ENCODE measurements at regions not wholly inside any gene's neighbourhood (a gene's known extent, or its start where the extent isn't known, plus 50 kb on each side); places are given as distances from the start of the nearest gene placed in this dataset.
"Not testable (repeated sequence)": the region's sequence is repeated elsewhere in the genome, so short reads cannot be mapped to it uniquely, and the experiment has no call there.

DNA sequence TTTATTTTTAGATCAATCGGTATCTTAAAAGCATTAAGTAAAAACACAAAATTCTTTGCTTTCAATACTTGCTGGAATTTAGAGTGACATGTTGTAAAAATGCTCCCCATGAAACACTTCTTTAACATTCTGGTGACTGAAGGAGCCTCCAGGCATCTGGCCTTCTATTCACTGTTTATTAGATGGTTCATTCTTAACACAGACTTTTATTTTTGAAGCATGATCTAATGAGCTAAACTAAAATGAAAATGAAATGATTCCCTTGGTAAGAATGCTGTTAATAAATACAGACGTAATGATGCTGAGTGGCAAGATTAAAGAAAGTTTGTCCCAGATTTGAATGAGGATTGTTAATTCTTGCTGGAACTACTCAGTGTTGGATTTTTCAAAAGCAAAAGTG, 698.4 kb downstream of the TENT5A start:
- H3K9me3 ChIP-seq (ENCODE audit: control insufficient read depth in 1 of 2, low read length in 2 of 2): no peaks in the 10 kb centered on the region
- no peak overlapping the region for H3K27ac ChIP-seq (ENCODE audit: low read length)
- H3K4me3 ChIP-seq (ENCODE audit: low read depth in 1 of 2, low read length in 2 of 2): no peak overlapping the region
- no peaks in the 10 kb centered on the region for H3K4me1 ChIP-seq (ENCODE audit: control insufficient read depth in 1 of 2, insufficient read depth in 2 of 2, low read length in 2 of 2)
- H3K36me3 ChIP-seq (ENCODE audit: control insufficient read depth in 1 of 2, insufficient read depth in 2 of 2, low read length in 2 of 2): no peaks in the 10 kb centered on the region
- no peaks in the 10 kb centered on the region for H3K27me3 ChIP-seq (ENCODE audit: low read depth, low read length)

DNA sequence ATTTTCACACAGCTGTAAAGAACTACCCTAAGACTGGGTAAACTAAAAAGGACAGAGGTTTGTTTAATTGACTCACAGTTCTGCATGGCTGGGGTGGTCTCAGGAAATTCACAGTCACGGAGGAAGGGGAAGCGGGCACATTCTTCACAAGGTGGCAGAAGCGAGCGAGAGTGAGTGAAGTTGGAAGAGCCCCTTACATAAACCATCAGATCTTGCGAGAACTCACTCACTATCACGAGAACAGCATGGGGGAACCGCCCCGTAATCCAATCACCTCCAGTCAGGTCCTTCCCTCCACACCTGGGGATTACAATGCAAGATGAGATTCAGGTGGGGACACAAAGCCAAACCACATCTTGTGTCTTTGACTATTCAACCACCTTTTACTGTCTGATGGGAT, 700.5 kb downstream of the TENT5A start:
- H3K4me1 ChIP-seq (ENCODE audit: control insufficient read depth in 1 of 2, insufficient read depth in 2 of 2, low read length in 2 of 2): no peaks in the 10 kb centered on the region

GRCh38 chr6:81049425-81050042, 702.9 kb downstream of the TENT5A start:
- Histone ChIP-seq H3K36me3 (ENCODE audit: control insufficient read depth in 1 of 2, insufficient read depth in 2 of 2, low read length in 2 of 2) (no peaks in the 10 kb centered on the region), H3K4me1 (ENCODE audit: control insufficient read depth in 1 of 2, insufficient read depth in 2 of 2, low read length in 2 of 2) (no peaks in the 10 kb centered on the region), H3K4me3 (ENCODE audit: low read depth in 1 of 2, low read length in 2 of 2) (no peak overlapping the region), H3K27ac (ENCODE audit: low read length) (no peak overlapping the region), H3K27me3 (ENCODE audit: low read depth, low read length) (no peaks in the 10 kb centered on the region), H3K9me3 (ENCODE audit: control insufficient read depth in 1 of 2, low read length in 2 of 2) (no peaks in the 10 kb centered on the region)

More for the DNA sequence above, 700.5 kb downstream of the TENT5A start:
- Histone ChIP-seq H3K27me3 (ENCODE audit: low read depth, low read length) (no peaks in the 10 kb centered on the region), H3K36me3 (ENCODE audit: control insufficient read depth in 1 of 2, insufficient read depth in 2 of 2, low read length in 2 of 2) (no peaks in the 10 kb centered on the region), H3K27ac (ENCODE audit: low read length) (no peak overlapping the region), H3K9me3 (ENCODE audit: control insufficient read depth in 1 of 2, low read length in 2 of 2) (no peaks in the 10 kb centered on the region), H3K4me3 (ENCODE audit: low read depth in 1 of 2, low read length in 2 of 2) (no peak overlapping the region)

- no peaks in the 10 kb centered on the region for H3K36me3 ChIP-seq (ENCODE audit: control insufficient read depth in 1 of 2, insufficient read depth in 2 of 2, low read length in 2 of 2)
- no peak overlapping the region for H3K27ac ChIP-seq (ENCODE audit: low read length)
- no peaks in the 10 kb centered on the region for H3K9me3 ChIP-seq (ENCODE audit: control insufficient read depth in 1 of 2, low read length in 2 of 2)
- H3K4me1 ChIP-seq (ENCODE audit: control insufficient read depth in 1 of 2, insufficient read depth in 2 of 2, low read length in 2 of 2): no peaks in the 10 kb centered on the region
- H3K4me3 ChIP-seq (ENCODE audit: low read depth in 1 of 2, low read length in 2 of 2): no peak overlapping the region
- no peaks in the 10 kb centered on the region for H3K27me3 ChIP-seq (ENCODE audit: low read depth, low read length)
These were observed 721.1 kb downstream of the TENT5A start for GRCh38 chr6:81031416-81031815.

- Histone ChIP-seq H3K27me3 (ENCODE audit: low read depth, low read length) (no peaks in the 10 kb centered on the region), H3K9me3 (ENCODE audit: control insufficient read depth in 1 of 2, low read length in 2 of 2) (no peaks in the 10 kb centered on the region), H3K4me1 (ENCODE audit: control insufficient read depth in 1 of 2, insufficient read depth in 2 of 2, low read length in 2 of 2) (no peaks in the 10 kb centered on the region), H3K27ac (ENCODE audit: low read length) (no peak overlapping the region), H3K4me3 (ENCODE audit: low read depth in 1 of 2, low read length in 2 of 2) (no peak overlapping the region), H3K36me3 (ENCODE audit: control insufficient read depth in 1 of 2, insufficient read depth in 2 of 2, low read length in 2 of 2) (no peaks in the 10 kb centered on the region)
These were observed 726.4 kb downstream of the TENT5A start for GRCh38 chr6:81026041-81026553.

GRCh38 chr6:81023709-81024108, 728.8 kb downstream of the TENT5A start:
- H3K4me1 ChIP-seq (ENCODE audit: control insufficient read depth in 1 of 2, insufficient read depth in 2 of 2, low read length in 2 of 2): no peaks in the 10 kb centered on the region
- H3K27me3 ChIP-seq (ENCODE audit: low read depth, low read length): no peaks in the 10 kb centered on the region
- no peak overlapping the region for H3K27ac ChIP-seq (ENCODE audit: low read length)
- H3K4me3 ChIP-seq (ENCODE audit: low read depth in 1 of 2, low read length in 2 of 2): no peak overlapping the region
- no peaks in the 10 kb centered on the region for H3K9me3 ChIP-seq (ENCODE audit: control insufficient read depth in 1 of 2, low read length in 2 of 2)
- H3K36me3 ChIP-seq (ENCODE audit: control insufficient read depth in 1 of 2, insufficient read depth in 2 of 2, low read length in 2 of 2): no peaks in the 10 kb centered on the region

DNA sequence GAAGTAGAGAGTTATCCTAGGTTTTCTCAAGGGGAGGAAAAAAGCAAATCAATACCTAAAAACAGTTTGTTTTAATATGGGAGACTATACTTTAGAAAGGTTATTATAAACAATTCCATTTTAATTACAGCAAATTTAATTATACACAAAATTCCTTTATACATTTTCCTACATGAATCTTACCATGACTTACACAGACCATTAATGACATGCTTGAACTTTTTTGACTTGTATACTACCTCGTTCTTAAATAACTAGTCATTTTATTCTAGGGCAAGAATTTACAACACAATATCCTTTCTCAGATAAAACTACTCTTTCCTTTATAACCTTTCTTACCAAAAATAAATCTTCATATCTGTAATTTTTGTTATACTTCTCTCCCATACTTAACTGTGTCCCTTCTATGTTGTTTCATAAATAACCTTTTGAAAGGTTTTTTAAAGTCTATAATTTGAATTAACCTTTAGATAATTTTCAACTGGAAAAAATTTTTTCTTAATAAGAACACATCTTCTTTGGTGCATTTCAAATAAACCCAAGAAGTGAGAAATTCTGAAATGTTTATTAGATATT, 729.4 kb downstream of the TENT5A start:
- Histone ChIP-seq H3K4me1 (ENCODE audit: control insufficient read depth in 1 of 2, insufficient read depth in 2 of 2, low read length in 2 of 2) (no peaks in the 10 kb centered on the region), H3K27ac (ENCODE audit: low read length) (no peak overlapping the region), H3K27me3 (ENCODE audit: low read depth, low read length) (no peaks in the 10 kb centered on the region), H3K36me3 (ENCODE audit: control insufficient read depth in 1 of 2, insufficient read depth in 2 of 2, low read length in 2 of 2) (no peaks in the 10 kb centered on the region), H3K4me3 (ENCODE audit: low read depth in 1 of 2, low read length in 2 of 2) (no peak overlapping the region), H3K9me3 (ENCODE audit: control insufficient read depth in 1 of 2, low read length in 2 of 2) (no peaks in the 10 kb centered on the region)

DNA sequence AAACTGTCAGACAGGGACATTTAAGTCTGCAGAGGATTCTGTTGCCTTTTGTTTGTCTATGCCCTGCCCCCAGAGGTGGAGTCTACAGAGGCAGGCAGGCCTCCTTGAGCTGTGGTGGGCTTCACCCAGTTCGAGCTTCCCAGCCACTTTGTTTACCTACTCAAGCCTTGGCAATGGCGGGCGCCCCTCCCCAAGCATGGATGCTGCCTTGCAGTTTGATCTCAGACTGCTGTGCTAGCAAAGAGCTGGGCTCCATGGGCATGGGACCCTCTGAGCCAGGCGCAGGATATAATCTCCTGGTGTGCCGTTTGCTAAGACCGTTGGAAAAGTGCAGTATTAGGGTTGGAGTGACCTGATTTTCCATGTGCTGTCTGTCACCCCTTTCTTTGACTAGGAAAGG, 734.9 kb downstream of the TENT5A start:
- not testable (repeated sequence) for H3K27me3 ChIP-seq (ENCODE audit: low read depth, low read length); H3K9me3 ChIP-seq (ENCODE audit: control insufficient read depth in 1 of 2, low read length in 2 of 2); H3K36me3 ChIP-seq (ENCODE audit: control insufficient read depth in 1 of 2, insufficient read depth in 2 of 2, low read length in 2 of 2); H3K4me3 ChIP-seq (ENCODE audit: low read depth in 1 of 2, low read length in 2 of 2); H3K4me1 ChIP-seq (ENCODE audit: control insufficient read depth in 1 of 2, insufficient read depth in 2 of 2, low read length in 2 of 2); H3K27ac ChIP-seq (ENCODE audit: low read length)

- Histone ChIP-seq H3K27me3 (ENCODE audit: low read depth, low read length) (no peaks in the 10 kb centered on the region), H3K27ac (ENCODE audit: low read length) (no peak overlapping the region), H3K4me3 (ENCODE audit: low read depth in 1 of 2, low read length in 2 of 2) (no peak overlapping the region)
These were observed 748.6 kb downstream of the TENT5A start for GRCh38 chr6:81003894-81004293.

DNA sequence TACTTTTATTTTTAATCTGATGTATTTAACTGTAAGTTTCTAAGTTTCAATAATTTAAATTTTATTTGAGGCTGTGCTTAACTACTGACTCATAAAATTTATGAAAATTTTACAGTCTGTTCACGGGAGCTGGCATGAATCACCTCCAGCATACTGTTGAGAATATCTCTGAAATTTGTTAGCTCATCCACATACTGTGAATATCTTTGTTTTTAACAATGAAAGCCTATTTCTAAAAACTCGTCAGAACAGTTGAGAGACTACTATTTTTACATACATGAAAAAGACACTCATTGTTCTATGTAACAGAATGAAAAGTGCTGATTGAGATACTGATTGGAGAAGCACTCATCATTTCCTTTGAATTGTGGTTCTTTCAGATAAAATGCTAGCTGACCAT, 749.3 kb downstream of the TENT5A start:
- Histone ChIP-seq H3K4me1 (ENCODE audit: control insufficient read depth in 1 of 2, insufficient read depth in 2 of 2, low read length in 2 of 2) (no peaks in the 10 kb centered on the region), H3K4me3 (ENCODE audit: low read depth in 1 of 2, low read length in 2 of 2) (no peak overlapping the region), H3K36me3 (ENCODE audit: control insufficient read depth in 1 of 2, insufficient read depth in 2 of 2, low read length in 2 of 2) (no peaks in the 10 kb centered on the region), H3K27ac (ENCODE audit: low read length) (no peak overlapping the region), H3K9me3 (ENCODE audit: control insufficient read depth in 1 of 2, low read length in 2 of 2) (peaks cover 0 to 10% of the 10 kb centered on the region in 2 donors), H3K27me3 (ENCODE audit: low read depth, low read length) (no peaks in the 10 kb centered on the region)

More at GRCh38 chr6:81003894-81004293, 748.6 kb downstream of the TENT5A start:
- Histone ChIP-seq H3K4me1 (ENCODE audit: control insufficient read depth in 1 of 2, insufficient read depth in 2 of 2, low read length in 2 of 2) (no peaks in the 10 kb centered on the region), H3K36me3 (ENCODE audit: control insufficient read depth in 1 of 2, insufficient read depth in 2 of 2, low read length in 2 of 2) (no peaks in the 10 kb centered on the region), H3K9me3 (ENCODE audit: control insufficient read depth in 1 of 2, low read length in 2 of 2) (peaks cover 0 to 10% of the 10 kb centered on the region in 2 donors)

DNA sequence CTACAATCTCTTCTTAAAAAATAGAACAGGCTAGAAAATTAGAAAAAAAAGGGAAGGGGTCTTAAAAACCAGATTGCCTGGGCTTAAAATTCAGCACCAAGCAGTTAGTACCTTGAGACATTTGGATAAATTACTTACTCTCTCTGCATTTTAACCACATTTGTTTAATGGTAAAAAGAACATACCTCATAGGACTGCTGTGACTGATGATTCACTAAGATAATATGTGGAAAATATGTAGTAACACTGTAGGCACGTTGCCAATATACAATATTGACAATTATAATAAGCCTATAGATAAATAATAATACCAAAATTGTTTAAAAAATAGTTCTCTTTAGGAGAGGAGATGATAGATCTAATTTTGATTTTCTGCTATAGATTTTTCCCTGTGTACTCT, 750.4 kb downstream of the TENT5A start:
- no peak overlapping the region for H3K4me3 ChIP-seq (ENCODE audit: low read depth in 1 of 2, low read length in 2 of 2)
- peaks cover 0 to 10% of the 10 kb centered on the region in 2 donors for H3K9me3 ChIP-seq (ENCODE audit: control insufficient read depth in 1 of 2, low read length in 2 of 2)
- H3K27me3 ChIP-seq (ENCODE audit: low read depth, low read length): no peaks in the 10 kb centered on the region
- no peaks in the 10 kb centered on the region for H3K36me3 ChIP-seq (ENCODE audit: control insufficient read depth in 1 of 2, insufficient read depth in 2 of 2, low read length in 2 of 2)
- H3K27ac ChIP-seq (ENCODE audit: low read length): no peak overlapping the region
- H3K4me1 ChIP-seq (ENCODE audit: control insufficient read depth in 1 of 2, insufficient read depth in 2 of 2, low read length in 2 of 2): no peaks in the 10 kb centered on the region

DNA sequence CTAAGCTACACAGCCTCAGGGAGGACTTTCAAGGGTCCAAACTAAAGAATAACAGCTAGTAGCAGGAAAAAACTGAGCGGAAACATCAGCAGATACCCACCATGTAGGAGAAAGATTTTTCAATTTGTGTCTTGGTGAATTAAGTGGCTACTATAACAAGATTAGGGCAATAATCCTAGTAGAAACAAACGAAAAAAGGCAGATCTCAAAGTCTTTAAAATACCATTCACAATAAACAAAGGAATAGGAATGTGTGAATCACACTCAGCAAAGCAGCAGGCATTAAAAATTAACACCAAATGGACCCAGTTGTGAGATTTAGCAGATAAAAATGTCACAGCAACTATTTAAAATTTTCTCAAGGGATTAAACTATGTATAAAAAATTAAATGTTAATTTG, 761.2 kb downstream of the TENT5A start:
- no peaks in the 10 kb centered on the region for H3K36me3 ChIP-seq (ENCODE audit: control insufficient read depth in 1 of 2, insufficient read depth in 2 of 2, low read length in 2 of 2)
- no peaks in the 10 kb centered on the region for H3K4me1 ChIP-seq (ENCODE audit: control insufficient read depth in 1 of 2, insufficient read depth in 2 of 2, low read length in 2 of 2)
- H3K27me3 ChIP-seq (ENCODE audit: low read depth, low read length): no peaks in the 10 kb centered on the region
- H3K9me3 ChIP-seq (ENCODE audit: control insufficient read depth in 1 of 2, low read length in 2 of 2): no peaks in the 10 kb centered on the region
- H3K27ac ChIP-seq (ENCODE audit: low read length): no peak overlapping the region
- H3K4me3 ChIP-seq (ENCODE audit: low read depth in 1 of 2, low read length in 2 of 2): no peak overlapping the region

Data from muscle layer of duodenum (tissue), 2 donors.